ENCODE measurements at regions not wholly inside any gene's neighbourhood (a gene's known extent, or its start where the extent isn't known, plus 50 kb on each side); places are given as distances from the start of the nearest gene placed in this dataset.
A peak's percentile ranks its signal among the peaks of the same experiment; 100 is the strongest.

GRCh38 chr21:38659936-38660332, 145.8 kb upstream of the ETS2 start:
- no peak for DNase-seq (ENCODE audit: low spot score)

GRCh38 chr21:38660333-38661196, 145.2 kb upstream of the ETS2 start:
- no peak for DNase-seq (ENCODE audit: low spot score)

GRCh38 chr21:38661197-38661871, 144.4 kb upstream of the ETS2 start:
- DNase-seq (ENCODE audit: low spot score): no peak

GRCh38 chr21:38661889-38662568, 143.7 kb upstream of the ETS2 start:
- no peak for DNase-seq (ENCODE audit: low spot score)

- no peak for DNase-seq (ENCODE audit: low spot score)
These were observed 142.4 kb upstream of the ETS2 start for GRCh38 chr21:38663282-38663681.

- no peak for DNase-seq (ENCODE audit: low spot score)
These were observed 141.4 kb upstream of the ETS2 start for GRCh38 chr21:38664315-38664714.

- DNase-seq (ENCODE audit: low spot score): no peak
These were observed 140.9 kb upstream of the ETS2 start for GRCh38 chr21:38664841-38665240.

GRCh38 chr21:38667291-38667870, 138.3 kb upstream of the ETS2 start:
- DNase-seq (ENCODE audit: low spot score): no peak

- DNase-seq (ENCODE audit: low spot score): no peak
These were observed 137.7 kb upstream of the ETS2 start for GRCh38 chr21:38668067-38668466.

GRCh38 chr21:38668541-38668940, 137.2 kb upstream of the ETS2 start:
- DNase-seq (ENCODE audit: low spot score): no peak

GRCh38 chr21:38669186-38669585, 136.5 kb upstream of the ETS2 start:
- peak; percentile 50 for DNase-seq (ENCODE audit: low spot score)

- no peak for DNase-seq (ENCODE audit: low spot score)
These were observed 134.9 kb upstream of the ETS2 start for GRCh38 chr21:38670861-38671260.

GRCh38 chr21:38671773-38672172, 134.0 kb upstream of the ETS2 start:
- no peak for DNase-seq (ENCODE audit: low spot score)

- no peak for DNase-seq (ENCODE audit: low spot score)
These were observed 130.4 kb upstream of the ETS2 start for GRCh38 chr21:38675182-38675824.

GRCh38 chr21:38678827-38679226, 126.9 kb upstream of the ETS2 start:
- no peak for DNase-seq (ENCODE audit: low spot score)

GRCh38 chr21:38679534-38679933, 126.2 kb upstream of the ETS2 start:
- DNase-seq (ENCODE audit: low spot score): no peak

- DNase-seq (ENCODE audit: low spot score): no peak
These were observed 125.3 kb upstream of the ETS2 start for GRCh38 chr21:38680401-38680800.

GRCh38 chr21:38683222-38683621, 122.5 kb upstream of the ETS2 start:
- no peak for DNase-seq (ENCODE audit: low spot score)

GRCh38 chr21:38688068-38688467, 117.7 kb upstream of the ETS2 start:
- no peak for DNase-seq (ENCODE audit: low spot score)

- DNase-seq (ENCODE audit: low spot score): no peak
These were observed 114.1 kb upstream of the ETS2 start for GRCh38 chr21:38691631-38692030.

- DNase-seq (ENCODE audit: low spot score): no peak
These were observed 109.2 kb upstream of the ETS2 start for GRCh38 chr21:38696579-38696978.

GRCh38 chr21:38699048-38699447, 106.7 kb upstream of the ETS2 start:
- peak; percentile 18 for DNase-seq (ENCODE audit: low spot score)
